GM19467 (cell line): ENCODE measurements at regions not wholly inside any gene's neighbourhood (a gene's known extent, or its start where the extent isn't known, plus 50 kb on each side); places are given as distances from the start of the nearest gene placed in this dataset.

Experiments
- ATAC-seq: cut with Tn5 transposase; IDR thresholded peaks from one replicate; pipeline ENCODE4 v1.9.1; 2021; ENCODE audit warnings: mild to moderate bottlenecking, moderate library complexity; ENCODE audit not compliant: unreplicated experiment

GRCh38 chr5:105413406-105413990, 1850.9 kb upstream of the NUDT12 start:
- no peak for ATAC-seq

- ATAC-seq: no peak
These were observed 1847.1 kb upstream of the NUDT12 start for GRCh38 chr5:105409695-105410094.

DNA sequence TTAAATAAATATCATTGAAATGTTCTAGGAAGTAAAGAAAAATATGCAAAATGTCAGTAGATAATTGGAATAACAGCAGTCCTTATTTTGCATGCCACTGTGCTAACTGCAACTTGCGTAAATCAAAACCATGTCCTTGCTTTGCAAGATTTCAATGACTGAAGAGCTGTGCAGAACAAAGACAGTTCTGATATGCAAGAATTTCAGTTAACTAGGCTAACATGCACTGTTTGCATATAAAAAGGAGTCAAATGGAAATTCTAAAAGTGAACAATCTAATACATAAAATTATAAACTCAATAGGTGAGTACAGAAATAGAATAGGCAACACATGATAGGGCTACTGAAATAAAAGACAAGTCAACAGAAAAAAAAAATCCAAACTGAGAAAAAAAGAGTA, 1844.6 kb upstream of the NUDT12 start:
- ATAC-seq: no peak

DNA sequence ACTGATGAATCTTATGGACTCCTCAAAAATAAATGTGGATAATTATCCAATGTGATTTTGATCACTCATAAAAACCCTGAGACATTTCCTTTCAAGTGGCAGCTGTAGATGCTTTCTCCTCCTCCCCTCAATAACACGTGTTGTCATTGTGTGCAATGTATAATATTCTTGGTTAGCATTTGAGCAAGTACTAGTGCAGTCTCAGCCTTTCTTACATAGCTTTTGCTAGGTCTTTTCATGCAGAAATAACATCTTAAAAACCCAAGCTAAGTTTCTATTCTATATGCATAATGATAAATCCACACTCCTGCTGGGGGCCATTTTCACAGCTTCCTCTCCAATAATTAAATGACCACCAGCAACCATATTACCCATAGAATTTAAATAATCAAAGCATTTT, 1835.2 kb upstream of the NUDT12 start:
- no peak for ATAC-seq

- ATAC-seq: no peak
These were observed 1830.1 kb upstream of the NUDT12 start for GRCh38 chr5:105392710-105393149.

DNA sequence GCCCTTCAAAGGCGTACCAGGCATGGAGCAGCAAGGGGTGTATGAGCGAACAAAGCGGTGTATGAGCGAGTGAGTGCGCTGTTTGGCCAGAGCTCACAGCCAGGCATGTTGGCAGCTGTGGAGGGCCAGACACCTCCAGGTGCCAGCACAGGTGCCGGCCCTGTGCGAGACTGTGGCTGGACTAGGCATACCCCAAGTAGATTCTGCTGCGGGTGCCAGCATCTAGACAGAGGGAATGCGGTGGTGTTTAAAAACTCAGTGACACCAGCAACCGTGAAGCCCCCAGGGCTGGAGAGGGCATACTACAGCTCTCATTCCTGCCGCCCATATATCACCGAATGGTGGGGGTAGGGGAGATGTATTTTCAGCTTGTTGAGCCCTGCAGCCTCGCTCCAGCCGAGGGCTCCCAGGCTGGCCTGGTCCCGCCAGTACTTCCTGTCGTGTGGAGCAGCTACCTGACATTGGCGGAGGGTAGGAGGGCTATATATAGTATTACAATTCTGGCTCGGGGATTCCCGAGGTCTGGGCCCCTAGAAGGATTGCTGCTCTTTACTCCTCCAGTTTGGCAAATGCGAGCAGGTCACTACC, 1829.6 kb upstream of the NUDT12 start:
- ATAC-seq: no peak

- no peak for ATAC-seq
These were observed 1817.5 kb upstream of the NUDT12 start for GRCh38 chr5:105380126-105380525.

GRCh38 chr5:105371169-105371568, 1808.6 kb upstream of the NUDT12 start:
- ATAC-seq: no peak

- ATAC-seq: no peak
These were observed 1788.0 kb upstream of the NUDT12 start for GRCh38 chr5:105350486-105351140.

- no peak for ATAC-seq
These were observed 1769.0 kb upstream of the NUDT12 start for GRCh38 chr5:105331558-105331957.

GRCh38 chr5:105330185-105330584, 1767.6 kb upstream of the NUDT12 start:
- ATAC-seq: no peak

GRCh38 chr5:105304859-105305258, 1742.3 kb upstream of the NUDT12 start:
- no peak for ATAC-seq

DNA sequence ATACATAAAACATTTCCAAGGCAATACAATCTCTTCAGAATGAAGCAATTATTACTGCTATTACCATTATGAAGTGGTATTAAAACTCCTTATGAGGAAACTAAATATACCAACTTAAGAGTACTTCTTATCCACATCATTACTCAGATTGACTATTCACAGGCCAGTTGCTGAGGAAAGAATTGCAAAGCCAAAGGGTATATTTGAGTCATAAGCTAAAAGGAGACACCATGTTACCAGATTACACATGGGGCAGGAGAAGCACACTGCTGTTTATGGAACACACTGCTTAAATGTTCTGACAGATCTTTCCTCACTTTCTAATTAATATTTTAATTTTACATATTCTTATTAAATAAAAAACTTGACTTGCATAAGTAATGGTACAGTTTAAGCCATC, 1726.4 kb upstream of the NUDT12 start:
- ATAC-seq: no peak

GRCh38 chr5:105283134-105283533, 1720.5 kb upstream of the NUDT12 start:
- no peak for ATAC-seq

GRCh38 chr5:105274079-105274478, 1711.5 kb upstream of the NUDT12 start:
- ATAC-seq: no peak

- no peak for ATAC-seq
These were observed 1700.9 kb upstream of the NUDT12 start for GRCh38 chr5:105263515-105263914.

- no peak for ATAC-seq
These were observed 1697.1 kb upstream of the NUDT12 start for GRCh38 chr5:105259581-105260217.

GRCh38 chr5:105238561-105238960, 1676.0 kb upstream of the NUDT12 start:
- no peak for ATAC-seq

DNA sequence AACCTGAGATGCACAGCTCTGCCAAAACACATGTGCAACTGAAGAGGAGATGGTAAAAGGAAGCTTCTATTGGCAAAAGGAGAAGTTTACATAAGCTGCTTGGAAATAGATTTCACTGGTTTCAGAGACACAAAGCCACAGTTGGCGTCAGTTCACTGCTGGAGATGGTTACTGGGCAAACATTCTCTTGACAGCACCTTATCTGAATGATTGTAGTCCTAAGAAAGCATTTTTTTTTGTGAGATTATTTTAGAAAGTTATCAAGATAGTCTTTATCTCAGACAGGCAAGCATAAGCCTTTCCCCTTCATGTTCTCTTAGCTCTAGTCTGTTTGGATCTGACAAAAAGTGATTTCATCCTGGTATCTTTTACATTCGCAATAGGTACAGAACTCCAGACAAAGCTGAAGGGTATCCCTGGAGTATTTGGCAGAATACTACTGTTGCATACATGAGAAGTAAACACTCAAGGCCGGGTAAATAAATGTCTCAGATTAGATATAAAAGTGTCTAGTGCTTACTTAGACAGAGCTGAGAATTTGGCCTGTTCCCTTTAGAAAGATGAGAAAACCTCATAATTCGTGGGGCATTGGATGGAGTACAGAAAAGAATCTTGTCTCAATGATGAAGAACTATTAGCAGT, 1668.0 kb upstream of the NUDT12 start:
- ATAC-seq: no peak

DNA sequence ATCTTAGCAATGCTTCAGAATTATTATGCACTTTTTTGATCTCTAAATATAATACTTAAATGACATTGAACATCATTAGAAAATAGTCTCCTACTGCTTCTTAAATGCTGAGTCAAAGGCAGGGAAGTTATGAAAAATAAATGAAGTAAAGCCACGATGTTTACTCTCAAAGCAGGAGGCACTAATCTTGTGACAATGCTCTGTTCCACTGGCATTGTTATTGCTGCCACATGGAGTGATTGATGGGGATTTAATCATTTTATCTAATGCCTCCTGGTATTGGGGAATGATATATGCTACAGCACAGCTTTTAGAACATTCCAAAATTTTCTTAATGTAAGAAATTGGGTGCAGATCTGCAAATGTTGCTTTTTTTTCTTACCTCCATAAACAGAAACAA, 1655.4 kb upstream of the NUDT12 start:
- no peak for ATAC-seq

- ATAC-seq: no peak
These were observed 1650.5 kb upstream of the NUDT12 start for GRCh38 chr5:105213078-105213477.

DNA sequence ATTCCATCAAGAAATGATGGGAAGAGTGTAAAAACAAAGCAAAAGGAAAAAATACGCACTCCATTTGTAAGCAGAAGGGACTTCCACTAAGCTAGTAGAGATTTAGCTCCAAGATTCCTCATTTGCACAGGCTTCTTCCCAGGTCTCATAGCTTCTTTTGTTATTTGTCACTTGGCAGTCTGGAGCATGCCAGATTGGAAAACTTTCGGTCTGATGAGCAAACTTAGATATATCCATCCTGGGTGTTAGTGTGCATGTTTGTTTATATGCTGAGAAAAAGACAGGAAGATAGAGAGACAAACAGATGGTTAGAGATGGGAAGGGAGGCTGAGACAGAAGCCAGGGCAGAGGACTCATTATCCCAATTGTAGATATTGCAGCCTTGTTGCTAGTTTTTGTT, 1644.5 kb upstream of the NUDT12 start:
- ATAC-seq: no peak
